Ovary (tissue), 7 donors: ENCODE measurements at regions not wholly inside any gene's neighbourhood (a gene's known extent, or its start where the extent isn't known, plus 50 kb on each side); places are given as distances from the start of the nearest gene placed in this dataset.

Experiments
- DNase-seq, 5 donors: peaks; one replicate each; pipeline ENCODE4 v3.0.0-alpha.2; 2019 to 2020
- H3K27ac ChIP-seq, 2 donors: fragments of 200-600 bp; one replicate each; pipeline versions ENCODE4 v1.5.1 to v1.8.0; 2019 to 2022
- H3K27me3 ChIP-seq: fragments of 200-600 bp; one replicate; pipeline ENCODE4 v1.8.0; 2022
- H3K36me3 ChIP-seq: fragments of 200-600 bp; sonication (generic); one replicate; pipeline ENCODE4 v1.5.1; 2019
- H3K4me1 ChIP-seq: one replicate; pipeline ENCODE4 v1.8.1; 2013; ENCODE audit warnings: mild to moderate bottlenecking, moderate library complexity; ENCODE audit not compliant: insufficient read depth
- H3K4me3 ChIP-seq: fragments of 200-600 bp; sonication (generic); one replicate; pipeline ENCODE4 v1.5.1; 2017
- H3K9me3 ChIP-seq, 2 donors: fragments of 200-600 bp in 1 of 2; sonication (generic) in 1 of 2; one replicate each; pipeline versions ENCODE4 v1.5.1 to v1.8.1; 2013 to 2019; ENCODE audit warnings: mild to moderate bottlenecking in 1 of 2, moderate library complexity in 1 of 2
- EP300 ChIP-seq: sonication (generic); formaldehyde crosslinking; IDR thresholded peaks from one replicate; pipeline ENCODE4 v1.6.1; 2017; ENCODE audit warnings: antibody characterized with exemption
- POLR2A ChIP-seq: fragments of 450-650 bp; IDR thresholded peaks from one replicate; pipeline ENCODE4 v1.6.1; 2017; ENCODE audit warnings: antibody characterized with exemption, mild to moderate bottlenecking, moderate library complexity
- WGBS, 3 donors: extraction: QIAGEN DNeasy Blood & Tissue Kit in 1 of 3; methylation state at CpG; one replicate each; pipeline versions ENCODE4 v1.1.5 to v1.1.7; 2013 to 2017; 5-methylcytosine and 5-hydroxymethylcytosine counted together
- intact Hi-C, 4 donors: fragments of 100-400 bp; cut with DNase I; formaldehyde crosslinking; loops; one replicate each; pipeline versions ENCODE4 v1.11.0 to v1.15.1; 2022 to 2023
- TF ChIP-seq, protein P1 (sequence below), 3 donors: fragments of 450-650 bp in 2 of 3; fragments of 200-600 bp in 1 of 3; IDR thresholded peaks; one replicate each; pipeline versions ENCODE4 v1.5.1 to v1.8.0; 2016 to 2022; ENCODE audit warnings: antibody characterized with exemption in 3 of 3, mild to moderate bottlenecking in 1 of 3
- donor health status: DM: no; HTN: no; CAD: no; lungs with moderate emphysema.
- donor health status: DM: no; HTN: no; CAD: no.
- donor health status: Bipolar disorder and iron deficiency.
- donor health status: DM: no; HTN: no; CAD: no.
- donor health status: DM: yes; HTN: yes; CAD: no.

DNA sequence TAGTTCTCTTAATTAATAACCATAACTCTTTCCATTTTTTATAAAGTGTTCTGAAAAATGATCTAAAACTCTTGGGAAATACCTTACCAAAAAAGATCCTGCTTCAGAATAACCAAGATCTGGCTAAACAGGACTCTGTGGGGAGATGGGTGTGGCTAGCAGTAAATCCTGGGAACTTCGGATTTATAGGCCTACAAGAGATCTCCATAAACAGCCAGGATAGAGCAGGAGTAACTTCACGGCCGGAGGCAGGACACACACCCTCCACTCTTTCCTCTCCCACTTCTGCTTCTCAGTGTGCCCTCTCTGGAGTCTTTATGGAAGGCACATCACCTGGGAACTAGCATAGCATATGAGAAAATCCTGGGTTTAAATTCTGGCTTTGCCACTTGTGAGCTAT is 309.4 kb upstream of the SOX2 start:
- TF ChIP-seq EP300 (no peak), POLR2A (no peak)
- no peak overlapping the region for H3K4me3 ChIP-seq
- intact Hi-C loops: no loop called here
- 20 to 32% (median 28%) methylated on average over 3 of the region's 3 CpGs for WGBS, 3 donors
- no peaks in the 10 kb centered on the region for H3K36me3 ChIP-seq
- H3K27me3 ChIP-seq: no peaks in the 10 kb centered on the region
- no peaks in the 10 kb centered on the region for H3K9me3 ChIP-seq
- no peak overlapping the region for H3K27ac ChIP-seq
- DNase-seq: no peak
- no peaks in the 10 kb centered on the region for H3K4me1 ChIP-seq

DNA sequence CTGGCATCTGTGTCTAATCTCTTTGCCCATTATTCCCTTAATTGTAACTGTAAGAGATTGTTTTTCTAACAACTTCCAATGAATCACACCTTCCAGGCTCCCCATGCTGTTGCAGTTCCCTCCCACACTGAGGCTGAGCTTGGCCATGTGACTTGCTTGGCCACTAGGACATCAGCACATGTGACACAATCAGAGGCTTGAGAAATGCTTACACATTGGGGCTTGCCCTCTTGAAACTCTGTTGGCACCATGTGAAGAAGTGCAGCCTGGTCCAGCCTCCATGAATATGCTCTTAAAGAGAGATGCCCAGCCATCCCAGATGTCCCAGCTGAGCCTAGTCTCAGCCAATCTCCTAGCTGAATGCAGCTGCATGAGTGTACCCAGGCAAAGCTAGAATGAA is 326.8 kb upstream of the SOX2 start:
- TF ChIP-seq POLR2A (no peak), EP300 (no peak)
- TF ChIP-seq, protein P1, sequence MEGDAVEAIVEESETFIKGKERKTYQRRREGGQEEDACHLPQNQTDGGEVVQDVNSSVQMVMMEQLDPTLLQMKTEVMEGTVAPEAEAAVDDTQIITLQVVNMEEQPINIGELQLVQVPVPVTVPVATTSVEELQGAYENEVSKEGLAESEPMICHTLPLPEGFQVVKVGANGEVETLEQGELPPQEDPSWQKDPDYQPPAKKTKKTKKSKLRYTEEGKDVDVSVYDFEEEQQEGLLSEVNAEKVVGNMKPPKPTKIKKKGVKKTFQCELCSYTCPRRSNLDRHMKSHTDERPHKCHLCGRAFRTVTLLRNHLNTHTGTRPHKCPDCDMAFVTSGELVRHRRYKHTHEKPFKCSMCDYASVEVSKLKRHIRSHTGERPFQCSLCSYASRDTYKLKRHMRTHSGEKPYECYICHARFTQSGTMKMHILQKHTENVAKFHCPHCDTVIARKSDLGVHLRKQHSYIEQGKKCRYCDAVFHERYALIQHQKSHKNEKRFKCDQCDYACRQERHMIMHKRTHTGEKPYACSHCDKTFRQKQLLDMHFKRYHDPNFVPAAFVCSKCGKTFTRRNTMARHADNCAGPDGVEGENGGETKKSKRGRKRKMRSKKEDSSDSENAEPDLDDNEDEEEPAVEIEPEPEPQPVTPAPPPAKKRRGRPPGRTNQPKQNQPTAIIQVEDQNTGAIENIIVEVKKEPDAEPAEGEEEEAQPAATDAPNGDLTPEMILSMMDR (IDR thresholded peaks at IDR 0.05): no peak
- Histone ChIP-seq H3K4me1 (no peaks in the 10 kb centered on the region), H3K9me3 (no peaks in the 10 kb centered on the region), H3K36me3 (no peaks in the 10 kb centered on the region), H3K27me3 (no peaks in the 10 kb centered on the region), H3K27ac (no peak overlapping the region), H3K4me3 (no peak overlapping the region)
- no peak for DNase-seq
- intact Hi-C loops: no loop called here

DNA sequence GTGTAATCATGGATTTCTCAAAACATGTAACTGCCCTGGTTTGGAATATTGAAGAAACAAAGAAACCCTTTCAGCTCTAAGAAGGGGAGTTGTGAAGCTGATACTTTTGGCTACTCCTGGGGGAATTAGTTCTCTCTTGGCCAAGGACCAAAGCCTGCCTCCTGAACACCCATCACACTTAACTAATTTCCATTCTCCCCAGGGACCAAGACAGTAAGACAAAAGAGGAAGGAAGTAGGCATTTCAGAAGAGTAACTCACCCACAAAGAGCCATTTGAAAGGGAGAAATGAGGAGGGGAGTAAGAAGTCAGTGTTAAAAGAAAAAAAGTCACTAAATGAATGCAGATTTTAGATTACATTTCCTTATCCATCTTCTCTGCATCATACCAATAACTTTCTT is 328.0 kb upstream of the SOX2 start:
- Histone ChIP-seq H3K9me3 (no peaks in the 10 kb centered on the region), H3K27ac (no peak overlapping the region), H3K4me3 (no peak overlapping the region), H3K27me3 (no peaks in the 10 kb centered on the region), H3K36me3 (no peaks in the 10 kb centered on the region), H3K4me1 (no peaks in the 10 kb centered on the region)
- no peak for TF ChIP-seq EP300
- TF ChIP-seq, protein P1 (IDR thresholded peaks at IDR 0.05): no peak
- no peak for TF ChIP-seq POLR2A
- no peak for DNase-seq
- intact Hi-C loops: no loop called here

DNA sequence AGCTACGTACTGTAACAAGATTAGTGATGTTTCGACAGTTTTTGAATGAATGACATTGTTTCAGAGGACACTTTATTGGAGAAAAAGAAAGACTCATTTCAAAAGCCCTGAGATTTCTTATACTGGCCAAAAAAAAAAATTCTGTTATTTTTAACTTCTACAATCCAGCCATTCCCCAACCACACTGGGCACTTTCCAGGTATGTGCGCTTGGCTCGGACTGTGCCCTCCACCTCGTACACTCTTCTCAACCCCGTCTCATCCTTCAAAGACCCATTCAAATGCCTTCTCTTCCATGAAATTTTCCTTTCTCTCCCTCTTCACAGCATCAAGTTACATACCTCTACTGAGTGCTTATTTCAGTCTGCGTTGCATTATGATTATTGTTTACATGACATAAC is 328.5 kb upstream of the SOX2 start:
- Histone ChIP-seq H3K27me3 (no peaks in the 10 kb centered on the region), H3K36me3 (no peaks in the 10 kb centered on the region), H3K4me1 (no peaks in the 10 kb centered on the region), H3K4me3 (no peak overlapping the region), H3K27ac (no peak overlapping the region), H3K9me3 (no peaks in the 10 kb centered on the region)
- DNase-seq: no peak
- intact Hi-C loops: no loop called here
- WGBS, 3 donors: 85 to 92% (median 89%) methylated on average over 7 of the region's 7 CpGs
- TF ChIP-seq EP300: no peak
- no peak for TF ChIP-seq POLR2A
- TF ChIP-seq, protein P1 (IDR thresholded peaks at IDR 0.05): no peak

DNA sequence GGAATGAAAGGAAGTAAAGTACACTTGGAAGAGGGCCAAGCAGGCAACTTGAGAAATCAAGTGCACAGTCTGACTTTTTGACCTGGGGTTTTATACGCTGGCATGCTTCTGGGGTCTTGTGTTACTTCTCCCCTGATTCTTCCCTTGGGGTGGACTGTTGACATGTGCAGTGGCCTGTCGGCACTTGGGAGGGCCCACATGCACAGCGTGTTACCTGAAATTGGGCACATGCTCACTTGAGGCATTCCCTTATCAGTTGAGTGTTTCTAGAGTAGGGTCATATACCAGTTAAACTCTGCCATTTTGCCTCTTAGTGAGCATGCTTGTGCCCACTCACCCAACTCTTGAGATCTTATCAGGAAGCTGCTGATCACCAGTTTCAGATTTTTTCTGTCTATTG is 329.1 kb upstream of the SOX2 start:
- TF ChIP-seq EP300 (no peak), POLR2A (no peak)
- intact Hi-C loops: no loop called here
- no peak overlapping the region for H3K27ac ChIP-seq
- no peaks in the 10 kb centered on the region for H3K36me3 ChIP-seq
- no peaks in the 10 kb centered on the region for H3K27me3 ChIP-seq
- no peak overlapping the region for H3K4me3 ChIP-seq
- no peak for DNase-seq
- no peaks in the 10 kb centered on the region for H3K9me3 ChIP-seq
- 86 to 88% (median 87%) methylated on average over 3 of the region's 3 CpGs for WGBS, 3 donors
- H3K4me1 ChIP-seq: no peaks in the 10 kb centered on the region

DNA sequence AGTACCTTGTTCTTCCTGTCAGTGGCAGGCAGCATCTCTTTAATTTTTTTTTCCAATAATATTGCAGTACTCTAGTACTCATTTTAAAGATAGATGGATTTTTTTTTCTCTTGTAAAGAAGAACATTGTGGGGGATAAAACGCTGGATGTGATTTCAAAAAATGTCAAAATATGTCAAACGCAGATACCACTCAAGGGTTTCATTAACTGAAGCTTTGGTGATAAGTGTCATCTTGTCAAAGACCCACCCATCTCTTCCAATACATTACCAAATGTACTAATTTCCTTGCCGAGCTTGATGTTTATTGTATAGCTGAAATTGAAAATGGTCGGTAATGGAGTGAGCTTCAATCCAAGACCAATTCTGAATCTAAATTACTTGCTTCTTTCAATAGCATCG is 332.4 kb upstream of the SOX2 start:
- H3K36me3 ChIP-seq: no peaks in the 10 kb centered on the region
- no peak overlapping the region for H3K4me3 ChIP-seq
- H3K9me3 ChIP-seq: no peaks in the 10 kb centered on the region
- H3K4me1 ChIP-seq: no peaks in the 10 kb centered on the region
- no peaks in the 10 kb centered on the region for H3K27me3 ChIP-seq
- H3K27ac ChIP-seq: no peak overlapping the region
- DNase-seq: no peak
- WGBS, 3 donors: 82 to 86% (median 82%) methylated on average over 5 of the region's 5 CpGs
- no peak for TF ChIP-seq EP300
- intact Hi-C loops: no loop called here
